ENCODE measurements at regions not wholly inside any gene's neighbourhood (a gene's known extent, or its start where the extent isn't known, plus 50 kb on each side); places are given as distances from the start of the nearest gene placed in this dataset.

DNA sequence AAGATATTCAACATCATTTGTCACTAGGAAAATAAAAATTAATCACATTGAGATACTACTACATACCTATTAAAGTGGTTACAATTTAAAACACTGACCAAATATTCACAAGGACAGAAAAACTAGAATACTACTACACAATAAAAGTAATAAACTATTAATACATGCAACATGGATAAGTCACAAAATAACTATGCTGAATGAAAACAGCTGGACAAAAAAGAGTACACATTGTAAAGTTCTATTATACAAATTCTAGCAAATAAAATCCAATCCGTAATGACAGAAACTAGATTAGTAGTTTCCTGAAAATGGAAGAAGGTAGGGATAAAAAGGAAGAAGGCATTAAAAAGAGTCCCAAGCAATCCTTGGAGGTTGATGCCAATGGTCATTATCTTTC lies 348.7 kb upstream of the PTBP2 start:
- H3K27me3 ChIP-seq (ENCODE audit: control insufficient read depth, insufficient read depth, low read length), result no peaks in the 10 kb centered on the region
- ChIA-PET CTCF (no interaction called here), POLR2A (no interaction called here)
- H3K4me3 ChIP-seq (ENCODE audit: low read depth, low read length), result no peak overlapping the region
- no peaks in the 10 kb centered on the region for H3K36me3 ChIP-seq (ENCODE audit: control insufficient read depth, insufficient read depth, low read length)
- no peak for DNase-seq (ENCODE audit: low read depth)
- TF ChIP-seq, protein P1, sequence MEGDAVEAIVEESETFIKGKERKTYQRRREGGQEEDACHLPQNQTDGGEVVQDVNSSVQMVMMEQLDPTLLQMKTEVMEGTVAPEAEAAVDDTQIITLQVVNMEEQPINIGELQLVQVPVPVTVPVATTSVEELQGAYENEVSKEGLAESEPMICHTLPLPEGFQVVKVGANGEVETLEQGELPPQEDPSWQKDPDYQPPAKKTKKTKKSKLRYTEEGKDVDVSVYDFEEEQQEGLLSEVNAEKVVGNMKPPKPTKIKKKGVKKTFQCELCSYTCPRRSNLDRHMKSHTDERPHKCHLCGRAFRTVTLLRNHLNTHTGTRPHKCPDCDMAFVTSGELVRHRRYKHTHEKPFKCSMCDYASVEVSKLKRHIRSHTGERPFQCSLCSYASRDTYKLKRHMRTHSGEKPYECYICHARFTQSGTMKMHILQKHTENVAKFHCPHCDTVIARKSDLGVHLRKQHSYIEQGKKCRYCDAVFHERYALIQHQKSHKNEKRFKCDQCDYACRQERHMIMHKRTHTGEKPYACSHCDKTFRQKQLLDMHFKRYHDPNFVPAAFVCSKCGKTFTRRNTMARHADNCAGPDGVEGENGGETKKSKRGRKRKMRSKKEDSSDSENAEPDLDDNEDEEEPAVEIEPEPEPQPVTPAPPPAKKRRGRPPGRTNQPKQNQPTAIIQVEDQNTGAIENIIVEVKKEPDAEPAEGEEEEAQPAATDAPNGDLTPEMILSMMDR (IDR thresholded peaks at IDR 0.05; ENCODE audit: insufficient read depth, low read depth, low read length), result no peak

DNA sequence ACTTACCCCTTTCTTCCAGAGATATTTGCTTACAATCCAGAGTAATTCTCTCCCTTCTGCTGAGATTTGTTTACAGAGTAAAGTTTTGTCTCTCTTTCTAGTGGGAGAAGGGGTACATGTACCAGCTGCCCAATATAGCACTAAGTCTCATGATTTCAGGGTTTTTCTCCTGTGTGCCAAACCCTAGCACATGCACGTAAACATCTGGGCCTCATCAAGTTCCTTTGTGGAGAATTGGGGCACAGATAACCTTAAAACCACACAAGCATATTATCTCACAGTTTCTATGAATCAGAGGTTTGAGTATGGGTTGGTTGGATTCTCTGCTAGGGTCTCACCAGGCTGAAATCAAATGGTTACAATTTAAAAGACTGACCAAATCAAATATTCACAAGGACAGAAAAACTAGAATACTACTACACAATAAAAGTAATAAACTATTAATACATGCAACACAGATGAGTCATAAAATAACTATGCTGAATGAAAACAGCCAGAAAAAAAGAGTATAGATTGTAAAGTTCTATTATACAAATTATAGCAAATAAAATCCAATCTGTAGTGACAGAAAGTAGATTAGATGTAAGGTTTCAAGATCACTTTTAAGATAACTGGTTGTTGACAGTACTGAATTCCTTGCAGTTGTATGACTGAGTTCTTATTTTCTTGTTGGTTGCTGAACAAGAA lies 347.4 kb upstream of the PTBP2 start:
- Histone ChIP-seq H3K36me3 (ENCODE audit: control insufficient read depth, insufficient read depth, low read length) (no peaks in the 10 kb centered on the region), H3K4me3 (ENCODE audit: low read depth, low read length) (no peak overlapping the region), H3K27me3 (ENCODE audit: control insufficient read depth, insufficient read depth, low read length) (no peaks in the 10 kb centered on the region)
- ChIA-PET POLR2A (no interaction called here), CTCF (no interaction called here)
- no peak for DNase-seq (ENCODE audit: low read depth)
- TF ChIP-seq, protein P1 (IDR thresholded peaks at IDR 0.05; ENCODE audit: insufficient read depth, low read depth, low read length), result no peak

DNA sequence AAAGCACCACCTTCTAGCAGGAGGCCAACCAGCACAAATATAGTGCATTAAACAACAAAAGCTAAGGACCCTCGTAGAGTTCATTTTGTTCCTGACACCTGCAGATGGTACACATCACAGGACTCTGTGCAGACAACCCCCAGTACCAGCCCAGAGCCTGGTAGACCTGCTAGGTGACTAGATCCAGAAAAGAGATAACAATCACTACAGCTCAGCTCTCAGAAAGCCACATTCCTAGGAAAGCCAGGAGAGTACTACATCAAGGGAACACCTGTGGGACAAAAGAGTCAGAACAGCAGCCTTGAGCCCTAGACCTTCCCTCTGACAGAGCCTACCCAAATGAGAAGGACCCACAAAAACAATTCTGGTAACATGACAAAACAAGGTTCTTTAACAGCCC lies 344.7 kb upstream of the PTBP2 start:
- ChIA-PET CTCF (interaction anchor here (0.7 kb wide), 1 partner anchor 8 kb away, joined by 3 read pairs; no protein-coding TSS in a partner anchor), POLR2A (no interaction called here)
- Histone ChIP-seq H3K4me3 (ENCODE audit: low read depth, low read length) (no peak overlapping the region), H3K27me3 (ENCODE audit: control insufficient read depth, insufficient read depth, low read length) (no peaks in the 10 kb centered on the region), H3K36me3 (ENCODE audit: control insufficient read depth, insufficient read depth, low read length) (no peaks in the 10 kb centered on the region)
- DNase-seq (ENCODE audit: low read depth), result no peak
- TF ChIP-seq, protein P1 (IDR thresholded peaks at IDR 0.05; ENCODE audit: insufficient read depth, low read depth, low read length), result no peak

DNA sequence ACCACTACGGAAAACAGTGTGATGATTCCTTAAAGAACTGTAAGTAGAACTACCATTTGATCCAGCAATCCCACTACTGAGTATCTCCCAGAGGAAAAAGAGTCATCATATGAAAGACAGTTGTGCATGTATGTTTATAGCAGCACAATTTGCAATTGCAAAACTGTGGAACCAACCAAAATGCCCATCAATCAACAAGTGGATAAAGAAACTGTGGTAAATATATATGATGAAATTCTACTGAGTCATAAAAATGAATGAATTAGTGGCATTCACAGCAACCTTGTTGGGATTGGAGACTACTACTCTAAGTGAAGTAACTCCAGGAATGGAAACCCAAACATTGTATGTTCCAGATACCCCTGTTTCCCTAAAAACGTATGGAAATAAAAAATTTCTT lies 337.0 kb upstream of the PTBP2 start:
- POLR2A ChIA-PET, result no interaction called here
- no peaks in the 10 kb centered on the region for H3K36me3 ChIP-seq (ENCODE audit: control insufficient read depth, insufficient read depth, low read length)
- TF ChIP-seq, protein P1 (IDR thresholded peaks at IDR 0.05; ENCODE audit: insufficient read depth, low read depth, low read length), result no peak
- DNase-seq (ENCODE audit: low read depth), result no peak
- CTCF ChIA-PET, result interaction anchor here (0.8 kb wide), 1 partner anchor 8 kb away, joined by 3 read pairs; no protein-coding TSS in a partner anchor
- no peak overlapping the region for H3K4me3 ChIP-seq (ENCODE audit: low read depth, low read length)
- H3K27me3 ChIP-seq (ENCODE audit: control insufficient read depth, insufficient read depth, low read length), result no peaks in the 10 kb centered on the region

DNA sequence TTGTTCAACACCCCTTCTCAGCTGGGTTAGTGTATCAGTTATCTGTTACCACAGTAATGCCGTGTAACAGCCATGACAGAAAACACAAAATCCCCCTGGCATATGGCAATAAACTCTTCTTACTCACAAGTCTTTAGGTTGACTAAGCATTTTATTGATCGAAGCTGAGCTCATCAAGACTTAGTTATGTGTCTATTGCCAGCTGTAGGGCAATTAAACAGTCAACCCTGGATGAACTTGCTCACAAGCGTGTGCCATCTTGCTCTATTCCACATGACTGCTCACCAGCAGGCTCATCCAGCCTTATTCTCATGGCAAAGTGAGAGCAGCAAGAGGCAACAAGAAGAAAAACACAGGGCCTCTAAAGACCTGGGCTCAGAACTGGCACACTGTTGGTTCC lies 333.8 kb upstream of the PTBP2 start:
- H3K36me3 ChIP-seq (ENCODE audit: control insufficient read depth, insufficient read depth, low read length), result no peaks in the 10 kb centered on the region
- DNase-seq (ENCODE audit: low read depth), result no peak
- no peak overlapping the region for H3K4me3 ChIP-seq (ENCODE audit: low read depth, low read length)
- POLR2A ChIA-PET, result no interaction called here
- no peaks in the 10 kb centered on the region for H3K27me3 ChIP-seq (ENCODE audit: control insufficient read depth, insufficient read depth, low read length)
- CTCF ChIA-PET, result no interaction called here
- TF ChIP-seq, protein P1 (IDR thresholded peaks at IDR 0.05; ENCODE audit: insufficient read depth, low read depth, low read length), result no peak

Measured in BJ (cell line).